ENCODE measurements at regions not wholly inside any gene's neighbourhood (a gene's known extent, or its start where the extent isn't known, plus 50 kb on each side); places are given as distances from the start of the nearest gene placed in this dataset.

- TF ChIP-seq POLR2AphosphoS5 (IDR thresholded peaks at IDR 0.05): no peak
- TF ChIP-seq, protein P1, sequence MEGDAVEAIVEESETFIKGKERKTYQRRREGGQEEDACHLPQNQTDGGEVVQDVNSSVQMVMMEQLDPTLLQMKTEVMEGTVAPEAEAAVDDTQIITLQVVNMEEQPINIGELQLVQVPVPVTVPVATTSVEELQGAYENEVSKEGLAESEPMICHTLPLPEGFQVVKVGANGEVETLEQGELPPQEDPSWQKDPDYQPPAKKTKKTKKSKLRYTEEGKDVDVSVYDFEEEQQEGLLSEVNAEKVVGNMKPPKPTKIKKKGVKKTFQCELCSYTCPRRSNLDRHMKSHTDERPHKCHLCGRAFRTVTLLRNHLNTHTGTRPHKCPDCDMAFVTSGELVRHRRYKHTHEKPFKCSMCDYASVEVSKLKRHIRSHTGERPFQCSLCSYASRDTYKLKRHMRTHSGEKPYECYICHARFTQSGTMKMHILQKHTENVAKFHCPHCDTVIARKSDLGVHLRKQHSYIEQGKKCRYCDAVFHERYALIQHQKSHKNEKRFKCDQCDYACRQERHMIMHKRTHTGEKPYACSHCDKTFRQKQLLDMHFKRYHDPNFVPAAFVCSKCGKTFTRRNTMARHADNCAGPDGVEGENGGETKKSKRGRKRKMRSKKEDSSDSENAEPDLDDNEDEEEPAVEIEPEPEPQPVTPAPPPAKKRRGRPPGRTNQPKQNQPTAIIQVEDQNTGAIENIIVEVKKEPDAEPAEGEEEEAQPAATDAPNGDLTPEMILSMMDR (IDR thresholded peaks at IDR 0.05; ENCODE audit: poor library complexity, severe bottlenecking): no peak
Observed at GRCh38 chr7:25998499-25998898, 153.5 kb upstream of the NFE2L3 start.

Data from neural cell (in vitro differentiated cells).